Tibial nerve (tissue), 4 donors: ENCODE measurements at regions not wholly inside any gene's neighbourhood (a gene's known extent, or its start where the extent isn't known, plus 50 kb on each side); places are given as distances from the start of the nearest gene placed in this dataset.

Source experiments
- DNase-seq, 2 donors: peaks; one replicate each; pipeline ENCODE4 v3.0.0-alpha.2; 2019; ENCODE audit warnings: low spot score in 2 of 2
- H3K27ac ChIP-seq, 4 donors: fragments of 200-600 bp; sonication (generic) in 3 of 4; one replicate each; pipeline ENCODE4 v1.5.1; 2017 to 2019; ENCODE audit warnings: mild to moderate bottlenecking in 1 of 4
- H3K27me3 ChIP-seq, 2 donors: fragments of 200-600 bp; sonication (generic) in 1 of 2; one replicate each; pipeline versions ENCODE4 v1.5.1 to v1.6.0; 2017 to 2019
- H3K36me3 ChIP-seq, 3 donors: fragments of 200-600 bp; sonication (generic); one replicate each; pipeline ENCODE4 v1.5.1; 2018 to 2019
- H3K4me1 ChIP-seq, 4 donors: fragments of 200-600 bp; sonication (generic) in 3 of 4; one replicate each; pipeline ENCODE4 v1.5.1; 2017 to 2019
- H3K4me3 ChIP-seq, 4 donors: fragments of 200-600 bp; sonication (generic) in 3 of 4; one replicate each; pipeline ENCODE4 v1.5.1; 2017 to 2019; ENCODE audit warnings: mild to moderate bottlenecking in 1 of 4, moderate library complexity in 1 of 4
- H3K9me3 ChIP-seq, 4 donors: fragments of 200-600 bp; sonication (generic) in 3 of 4; one replicate each; pipeline ENCODE4 v1.5.1; 2017 to 2019
- EP300 ChIP-seq, 2 donors: sonication (generic); formaldehyde crosslinking; IDR thresholded peaks; one replicate each; pipeline ENCODE4 v1.6.1; 2017; ENCODE audit warnings: antibody characterized with exemption in 2 of 2, mild to moderate bottlenecking in 1 of 2
- POLR2A ChIP-seq, 2 donors: fragments of 450-650 bp; IDR thresholded peaks; one replicate each; pipeline ENCODE4 v1.6.1; 2017; ENCODE audit warnings: antibody characterized with exemption in 2 of 2, mild to moderate bottlenecking in 2 of 2, moderate library complexity in 2 of 2
- WGBS, 2 donors: methylation state at CpG; one replicate each; pipeline ENCODE4 v1.1.5; 2018; 5-methylcytosine and 5-hydroxymethylcytosine counted together
- TF ChIP-seq, protein P1 (sequence below), 5 experiments: fragments of 200-600 bp in 3 of 5; fragments of 450-650 bp in 2 of 5; sonication (generic) in 3 of 5; IDR thresholded peaks; one replicate each; pipeline ENCODE4 v1.5.1; 2016 to 2019; ENCODE audit warnings: antibody characterized with exemption in 5 of 5, mild to moderate bottlenecking in 3 of 5, moderate library complexity in 2 of 5

DNA sequence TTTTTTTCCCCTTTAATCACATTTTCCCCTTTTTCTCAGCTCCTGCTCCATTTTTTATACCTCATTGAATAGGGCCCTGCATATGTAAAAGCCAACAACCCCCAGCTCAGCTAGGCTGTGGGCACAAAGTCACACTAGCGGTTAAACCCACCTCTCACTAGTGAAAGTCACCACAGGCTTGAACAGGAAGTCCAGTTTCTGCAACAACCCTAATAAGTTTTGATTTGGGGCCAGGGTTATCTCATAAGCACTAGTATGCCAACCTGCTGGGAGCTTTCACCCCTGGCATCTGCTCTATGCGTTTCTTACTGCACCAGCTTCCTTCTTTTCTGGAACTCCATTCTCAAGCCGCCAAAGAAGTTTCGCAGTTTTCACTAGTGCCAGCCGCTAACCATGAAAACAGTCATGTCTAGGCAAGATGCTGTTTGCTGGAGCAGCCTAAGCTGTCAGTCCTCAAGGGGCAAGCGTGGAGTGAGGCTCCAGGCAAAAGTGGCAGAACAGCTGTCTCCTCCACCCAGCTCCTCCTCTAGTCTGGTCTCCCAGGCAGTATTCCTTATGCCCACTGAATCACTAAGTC is 197.0 kb upstream of the MEIS1 start:
- no peaks in the 10 kb centered on the region for H3K36me3 ChIP-seq
- no peak overlapping the region for H3K4me3 ChIP-seq
- no peaks in the 10 kb centered on the region for H3K9me3 ChIP-seq
- no peaks in the 10 kb centered on the region for H3K27me3 ChIP-seq
- H3K27ac ChIP-seq, result no peak overlapping the region
- 95 to 96% methylated on average over 6 of the region's 6 CpGs for WGBS, 2 donors
- TF ChIP-seq, protein P1, sequence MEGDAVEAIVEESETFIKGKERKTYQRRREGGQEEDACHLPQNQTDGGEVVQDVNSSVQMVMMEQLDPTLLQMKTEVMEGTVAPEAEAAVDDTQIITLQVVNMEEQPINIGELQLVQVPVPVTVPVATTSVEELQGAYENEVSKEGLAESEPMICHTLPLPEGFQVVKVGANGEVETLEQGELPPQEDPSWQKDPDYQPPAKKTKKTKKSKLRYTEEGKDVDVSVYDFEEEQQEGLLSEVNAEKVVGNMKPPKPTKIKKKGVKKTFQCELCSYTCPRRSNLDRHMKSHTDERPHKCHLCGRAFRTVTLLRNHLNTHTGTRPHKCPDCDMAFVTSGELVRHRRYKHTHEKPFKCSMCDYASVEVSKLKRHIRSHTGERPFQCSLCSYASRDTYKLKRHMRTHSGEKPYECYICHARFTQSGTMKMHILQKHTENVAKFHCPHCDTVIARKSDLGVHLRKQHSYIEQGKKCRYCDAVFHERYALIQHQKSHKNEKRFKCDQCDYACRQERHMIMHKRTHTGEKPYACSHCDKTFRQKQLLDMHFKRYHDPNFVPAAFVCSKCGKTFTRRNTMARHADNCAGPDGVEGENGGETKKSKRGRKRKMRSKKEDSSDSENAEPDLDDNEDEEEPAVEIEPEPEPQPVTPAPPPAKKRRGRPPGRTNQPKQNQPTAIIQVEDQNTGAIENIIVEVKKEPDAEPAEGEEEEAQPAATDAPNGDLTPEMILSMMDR (IDR thresholded peaks at IDR 0.05), result no peak
- TF ChIP-seq POLR2A (IDR thresholded peaks at IDR 0.05) (no peak), EP300 (IDR thresholded peaks at IDR 0.05) (no peak)
- H3K4me1 ChIP-seq, result peaks cover 0 to 34% (median 0%) of the 10 kb centered on the region in 4 donors
- no peak for DNase-seq

DNA sequence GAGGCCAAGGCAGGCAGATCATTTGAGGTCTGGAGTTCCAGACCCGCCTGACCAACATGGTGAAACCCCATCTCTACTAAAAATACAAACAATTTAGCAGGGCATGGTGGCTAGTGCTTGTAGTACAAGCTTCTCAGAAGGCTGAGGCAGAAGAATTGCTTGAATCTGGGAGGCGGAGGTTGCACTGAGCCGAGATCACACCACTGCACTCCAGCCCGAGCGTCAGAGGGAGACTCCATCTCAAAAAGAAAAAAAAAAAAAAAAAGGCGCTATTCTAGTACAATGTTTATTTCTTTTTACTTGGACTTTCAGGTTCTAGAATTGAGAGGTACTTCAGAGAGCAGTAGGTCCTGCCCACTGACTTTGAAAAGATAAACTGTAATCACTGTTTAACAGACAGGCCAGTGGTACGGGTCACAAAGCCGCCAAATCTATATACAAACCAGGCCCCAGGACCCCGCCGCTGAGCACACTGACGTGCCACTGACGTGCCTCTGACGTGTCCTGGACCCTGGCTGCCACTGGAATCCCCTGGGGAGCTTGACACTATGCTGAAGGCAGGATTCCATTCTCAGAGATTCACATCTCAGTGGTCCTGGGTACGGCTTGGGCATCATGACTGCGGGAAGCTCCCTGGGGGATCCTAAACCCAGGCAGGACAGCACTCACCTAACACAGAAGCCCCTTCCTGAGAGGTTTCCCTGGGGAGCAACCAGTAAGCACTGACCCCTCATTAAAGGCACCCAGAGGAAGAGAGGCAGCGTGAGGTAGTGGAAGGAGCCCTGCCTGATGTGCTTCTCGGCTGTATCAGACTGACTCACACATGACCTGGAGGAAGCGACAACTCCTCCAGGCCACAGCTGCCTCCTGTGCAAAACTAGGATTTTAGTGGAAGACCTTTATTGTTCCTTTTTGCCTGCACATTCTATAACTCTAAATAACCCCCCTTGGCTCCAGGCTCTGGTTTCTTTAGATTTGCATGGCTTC is 197.8 kb upstream of the MEIS1 start:
- Histone ChIP-seq H3K4me1 (peaks cover 0 to 26% (median 0%) of the 10 kb centered on the region in 4 donors), H3K36me3 (no peaks in the 10 kb centered on the region), H3K27me3 (no peaks in the 10 kb centered on the region), H3K27ac (no peak overlapping the region), H3K9me3 (no peaks in the 10 kb centered on the region), H3K4me3 (no peak overlapping the region)
- TF ChIP-seq EP300 (IDR thresholded peaks at IDR 0.05), result no peak
- TF ChIP-seq, protein P1 (IDR thresholded peaks at IDR 0.05), result no peak
- no peak for TF ChIP-seq POLR2A (IDR thresholded peaks at IDR 0.05)
- 88 to 92% methylated on average over 18 of the region's 18 CpGs for WGBS, 2 donors
- DNase-seq, result no peak

DNA sequence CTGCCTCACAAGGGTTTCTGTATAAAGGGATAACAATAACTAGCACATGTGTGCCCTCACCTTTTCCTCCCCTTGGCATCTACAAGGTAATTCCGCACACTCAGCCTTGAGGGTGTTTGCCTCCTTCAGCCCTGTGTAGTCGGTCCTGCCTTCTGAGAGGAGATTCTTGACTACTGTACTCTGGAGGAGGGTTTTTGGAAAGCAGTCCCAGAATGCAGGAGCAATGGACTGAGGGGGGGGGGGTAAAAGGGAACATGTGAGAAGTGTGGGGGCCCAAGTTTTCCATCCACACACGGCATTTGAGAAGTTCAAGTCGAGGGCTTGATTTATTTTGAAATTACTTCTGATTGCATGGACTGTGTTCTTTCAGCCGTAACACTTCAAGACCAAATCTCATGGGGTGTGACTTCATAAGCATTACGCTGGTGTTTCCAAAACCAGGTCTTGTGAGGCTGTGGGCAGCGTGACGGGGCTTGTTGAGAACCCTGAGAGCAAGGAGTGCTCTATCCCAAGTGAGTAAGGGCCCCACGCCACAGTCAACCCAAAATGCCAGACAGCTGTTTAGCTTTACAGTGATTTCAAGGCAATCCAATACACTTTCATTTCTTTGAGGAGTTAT is 198.7 kb upstream of the MEIS1 start:
- Histone ChIP-seq H3K27me3 (no peaks in the 10 kb centered on the region), H3K27ac (no peak overlapping the region), H3K36me3 (no peaks in the 10 kb centered on the region), H3K4me1 (peaks cover 0 to 18% (median 0%) of the 10 kb centered on the region in 4 donors), H3K9me3 (no peaks in the 10 kb centered on the region), H3K4me3 (no peak overlapping the region)
- DNase-seq, result no peak
- TF ChIP-seq POLR2A (IDR thresholded peaks at IDR 0.05) (no peak), EP300 (IDR thresholded peaks at IDR 0.05) (peak in 1 of 2 donors; percentile 28)
- WGBS, 2 donors, result 78 to 85% methylated on average over 9 of the region's 9 CpGs

GRCh38 chr2:66235428-66235827 is 199.5 kb upstream of the MEIS1 start:
- DNase-seq, result no peak
- 42% methylated on average over 7 of the region's 7 CpGs for WGBS, 2 donors
- Histone ChIP-seq H3K9me3 (no peaks in the 10 kb centered on the region), H3K27me3 (no peaks in the 10 kb centered on the region), H3K4me1 (peaks cover 0 to 12% (median 0%) of the 10 kb centered on the region in 4 donors), H3K4me3 (no peak overlapping the region), H3K36me3 (no peaks in the 10 kb centered on the region), H3K27ac (no peak overlapping the region)
- TF ChIP-seq EP300 (IDR thresholded peaks at IDR 0.05) (no peak), POLR2A (IDR thresholded peaks at IDR 0.05) (no peak)
- TF ChIP-seq, protein P1 (IDR thresholded peaks at IDR 0.05), result no peak

DNA sequence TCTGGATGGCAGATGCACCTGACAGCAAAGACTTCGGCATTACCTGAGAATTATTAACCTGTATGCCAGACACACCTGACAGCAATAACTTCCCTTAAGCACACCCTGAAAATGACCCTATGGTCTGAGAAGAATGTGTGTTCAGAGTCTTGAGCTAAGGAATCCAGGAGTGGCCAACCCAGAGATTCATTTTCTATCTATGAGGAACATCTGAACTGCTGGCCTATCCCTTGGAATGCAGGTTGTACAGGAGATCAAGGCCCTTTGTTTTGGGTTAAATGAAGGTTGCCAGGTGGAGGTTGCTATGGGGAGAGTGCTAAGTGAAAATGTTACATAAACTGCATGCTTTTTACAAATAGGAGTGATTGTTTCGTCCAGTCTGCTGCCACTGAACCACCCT is 200.9 kb upstream of the MEIS1 start:
- peaks cover 0 to under 1% (median 0%) of the 10 kb centered on the region in 4 donors for H3K4me1 ChIP-seq
- H3K36me3 ChIP-seq, result no peaks in the 10 kb centered on the region
- H3K4me3 ChIP-seq, result no peak overlapping the region
- WGBS, 2 donors, result 85 to 92% methylated on average over 2 of the region's 2 CpGs
- H3K27ac ChIP-seq, result no peak overlapping the region
- H3K27me3 ChIP-seq, result no peaks in the 10 kb centered on the region
- no peak for DNase-seq
- TF ChIP-seq EP300 (IDR thresholded peaks at IDR 0.05), result no peak
- TF ChIP-seq, protein P1 (IDR thresholded peaks at IDR 0.05), result no peak
- no peak for TF ChIP-seq POLR2A (IDR thresholded peaks at IDR 0.05)
- H3K9me3 ChIP-seq, result no peaks in the 10 kb centered on the region
